ENCODE measurements at regions not wholly inside any gene's neighbourhood (a gene's known extent, or its start where the extent isn't known, plus 50 kb on each side); places are given as distances from the start of the nearest gene placed in this dataset.

GRCh38 chr13:91139232-91139631 lies 208.3 kb upstream of the MIR17HG start:
- no peak for TF ChIP-seq USF1 (CRISPR knock-in tag; IDR thresholded peaks at IDR 0.05)
- no peak for TF ChIP-seq JAZF1 (CRISPR knock-in tag; IDR thresholded peaks at IDR 0.05)
- TF ChIP-seq ZNF263 (CRISPR knock-in tag; IDR thresholded peaks at IDR 0.05; ENCODE audit: low read depth) = no peak
- TF ChIP-seq CREB1 (CRISPR knock-in tag; IDR thresholded peaks at IDR 0.05) = no peak
- no peak for TF ChIP-seq PRRX2 (CRISPR knock-in tag; IDR thresholded peaks at IDR 0.05)
- no peak for TF ChIP-seq CTCF (IDR thresholded peaks at IDR 0.05)
- no peak for TF ChIP-seq FOXP1 (CRISPR knock-in tag; IDR thresholded peaks at IDR 0.05; ENCODE audit: borderline replicate concordance)
- no peak for TF ChIP-seq MAX (CRISPR knock-in tag; IDR thresholded peaks at IDR 0.05)
- TF ChIP-seq EMX1 (CRISPR knock-in tag; IDR thresholded peaks at IDR 0.05) = no peak
- TF ChIP-seq NFE2L1 (CRISPR knock-in tag; IDR thresholded peaks at IDR 0.05) = no peak
- TF ChIP-seq NR2C2 (CRISPR knock-in tag; IDR thresholded peaks at IDR 0.05) = no peak
